Heart right ventricle (tissue), 16 donors: ENCODE measurements at regions not wholly inside any gene's neighbourhood (a gene's known extent, or its start where the extent isn't known, plus 50 kb on each side); places are given as distances from the start of the nearest gene placed in this dataset.
A peak's percentile ranks its signal among the peaks of the same experiment; 100 is the strongest.

ENCODE experiments used
- ATAC-seq, 8 donors: fragments of 200-7000 bp; cut with Tn5 transposase; one replicate each; pipeline ENCODE4 v1.9.1; 2020; ENCODE audit warnings: mild to moderate bottlenecking in 8 of 8, moderate library complexity in 8 of 8, moderate number of reproducible peaks in 1 of 8
- DNase-seq, 2 donors: peaks; one replicate each; pipeline ENCODE4 v3.0.0-alpha.2; 2020
- H3K27ac ChIP-seq, 10 donors: fragments of 200-600 bp; sonication (generic) in 2 of 10; one replicate each; pipeline versions ENCODE4 v1.5.0 to v1.8.0; 2020 to 2022; ENCODE audit warnings: mild to moderate bottlenecking in 3 of 10
- H3K27me3 ChIP-seq, 7 donors: fragments of 200-600 bp; one replicate each; pipeline ENCODE4 v1.8.0; 2021 to 2022; ENCODE audit warnings: mild to moderate bottlenecking in 2 of 7
- H3K36me3 ChIP-seq, 9 donors: fragments of 200-600 bp; sonication (generic) in 1 of 9; one replicate each; pipeline versions ENCODE4 v1.5.0 to v1.8.0; 2020 to 2022; ENCODE audit warnings: mild to moderate bottlenecking in 2 of 9
- H3K4me1 ChIP-seq, 9 donors: fragments of 200-600 bp; sonication (generic) in 1 of 9; one replicate each; pipeline versions ENCODE4 v1.5.0 to v1.8.0; 2020 to 2022; ENCODE audit warnings: mild to moderate bottlenecking in 4 of 9
- H3K4me3 ChIP-seq, 10 donors: fragments of 200-600 bp; sonication (generic) in 2 of 10; one replicate each; pipeline versions ENCODE4 v1.5.0 to v1.8.0; 2020 to 2022; ENCODE audit warnings: mild to moderate bottlenecking in 7 of 10, moderate library complexity in 2 of 10
- H3K9me3 ChIP-seq, 11 donors: fragments of 200-600 bp in 10 of 11; sonication (generic) in 2 of 11; one replicate each; pipeline versions ENCODE4 v1.5.0 to v1.8.0; 2013 to 2022; ENCODE audit warnings: mild to moderate bottlenecking in 2 of 11, control low read depth in 1 of 11, moderate library complexity in 1 of 11
- WGBS, 2 donors: extraction: QIAGEN DNeasy Blood & Tissue Kit; methylation state at CpG; one replicate each; pipeline ENCODE4 v1.1.7; 2013; ENCODE audit warnings: inconsistent platforms in 1 of 2; 5-methylcytosine and 5-hydroxymethylcytosine counted together
- intact Hi-C, 10 donors: fragments of 100-400 bp; cut with DNase I; formaldehyde crosslinking; loops; one replicate each; pipeline versions ENCODE4 v1.11.1 to v1.14.2; 2022
- TF ChIP-seq, protein P1 (sequence below), 9 donors: fragments of 200-600 bp; sonication (generic) in 2 of 9; IDR thresholded peaks; one replicate each; pipeline versions ENCODE4 v1.5.0 to v1.8.0; 2021 to 2022; ENCODE audit warnings: antibody characterized with exemption in 9 of 9, mild to moderate bottlenecking in 5 of 9, moderate library complexity in 1 of 9
- donor health status: Arrhythmogenic right ventricular cardiomyopathy.
- donor health status: ischemic (EF 13 %, LVEDD 7.1; RV severe dilation, severe dysfunction).
- donor health status: healthy with polysubstance abuse.
- donor health status: DM: no; HTN: yes; CAD: no.
- donor health status: DM: no; HTN: no; CAD: no.
- donor health status: ischemic (EF 25% LVEDD 6.9; RV normal size, moderate dysfunction).
- donor health status: ischemic (EF 25% LVEDD 5.7; RV mildly dilated, moderate dysfunction).
- donor health status: healthy.
- donor health status: DM: yes; HTN: yes; CAD: no.
- donor health status: Ischemic cardiomyopathy.
- donor health status: ischemic (EF 35%, LVEDD 5.7; RV mildly dilated, moderate dysfunction).
- donor health status: nonischemic (EF 11% LVEDD 7.7; RV severe dilation, severe dysfunction).
- donor health status: DM: yes; HTN: yes; CAD: no.
- donor health status: PGD.
- donor health status: ischemic (EF 29% LVEDD 5.4; RV normal size, mild dysfunction).
- donor health status: nonischemic (EF 23%, LVEDD 6.1; RV moderate dilation, normal function).

DNA sequence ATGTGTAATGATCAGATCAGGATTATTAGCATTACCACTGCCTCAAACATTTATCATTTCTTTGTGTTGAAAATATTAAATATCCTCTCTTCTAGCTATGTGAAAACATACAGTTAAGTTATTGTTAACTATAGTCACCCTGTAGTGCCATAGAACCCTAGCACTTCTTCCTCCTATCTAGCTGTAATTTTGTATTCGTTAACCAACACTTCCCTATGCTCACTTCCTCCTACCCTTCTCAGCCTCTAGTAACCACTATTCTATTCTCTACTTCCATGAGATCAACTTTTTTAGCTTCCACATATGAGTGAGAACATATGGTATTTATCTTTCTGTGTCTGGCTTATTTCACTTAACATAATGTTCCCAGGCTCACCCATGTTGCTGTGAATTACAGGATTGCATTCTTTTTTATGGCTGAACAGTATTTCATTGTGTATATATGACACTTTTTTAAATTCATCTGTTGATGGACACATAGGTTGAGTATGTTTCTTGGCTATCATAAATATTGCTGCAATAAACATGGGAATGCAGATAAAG is 132.7 kb upstream of the RHOBTB1 start:
- intact Hi-C loops: no loop called here
- WGBS, 2 donors: 45 to 56% methylated on average over 1 of the region's 1 CpG
- Histone ChIP-seq H3K27me3 (no peaks in the 10 kb centered on the region), H3K36me3 (no peaks in the 10 kb centered on the region), H3K4me1 (no peaks in the 10 kb centered on the region), H3K9me3 (no peaks in the 10 kb centered on the region), H3K4me3 (no peak overlapping the region), H3K27ac (no peak overlapping the region)
- ATAC-seq: no peak
- TF ChIP-seq, protein P1, sequence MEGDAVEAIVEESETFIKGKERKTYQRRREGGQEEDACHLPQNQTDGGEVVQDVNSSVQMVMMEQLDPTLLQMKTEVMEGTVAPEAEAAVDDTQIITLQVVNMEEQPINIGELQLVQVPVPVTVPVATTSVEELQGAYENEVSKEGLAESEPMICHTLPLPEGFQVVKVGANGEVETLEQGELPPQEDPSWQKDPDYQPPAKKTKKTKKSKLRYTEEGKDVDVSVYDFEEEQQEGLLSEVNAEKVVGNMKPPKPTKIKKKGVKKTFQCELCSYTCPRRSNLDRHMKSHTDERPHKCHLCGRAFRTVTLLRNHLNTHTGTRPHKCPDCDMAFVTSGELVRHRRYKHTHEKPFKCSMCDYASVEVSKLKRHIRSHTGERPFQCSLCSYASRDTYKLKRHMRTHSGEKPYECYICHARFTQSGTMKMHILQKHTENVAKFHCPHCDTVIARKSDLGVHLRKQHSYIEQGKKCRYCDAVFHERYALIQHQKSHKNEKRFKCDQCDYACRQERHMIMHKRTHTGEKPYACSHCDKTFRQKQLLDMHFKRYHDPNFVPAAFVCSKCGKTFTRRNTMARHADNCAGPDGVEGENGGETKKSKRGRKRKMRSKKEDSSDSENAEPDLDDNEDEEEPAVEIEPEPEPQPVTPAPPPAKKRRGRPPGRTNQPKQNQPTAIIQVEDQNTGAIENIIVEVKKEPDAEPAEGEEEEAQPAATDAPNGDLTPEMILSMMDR (IDR thresholded peaks at IDR 0.05): no peak
- DNase-seq: no peak

DNA sequence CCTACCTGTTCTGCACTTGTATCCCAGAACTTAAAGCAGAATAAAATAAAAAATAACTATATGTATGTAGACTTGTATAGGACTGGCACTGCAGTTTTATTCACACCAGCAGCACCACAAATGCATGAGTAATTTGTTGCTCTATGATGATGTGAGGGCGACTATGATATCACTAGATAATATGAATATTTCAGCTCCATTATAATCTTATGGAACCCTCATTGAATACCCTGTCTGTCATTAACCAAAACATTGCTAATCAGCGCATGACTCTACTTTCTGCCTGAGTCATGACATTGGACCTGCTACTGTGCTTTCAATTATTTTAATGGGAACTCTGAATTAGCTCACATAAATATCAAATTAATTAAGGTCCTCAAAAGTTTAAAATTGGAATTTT is 129.4 kb upstream of the RHOBTB1 start:
- H3K36me3 ChIP-seq: no peaks in the 10 kb centered on the region
- ATAC-seq (no peak), DNase-seq (no peak)
- intact Hi-C loops: no loop called here
- H3K27ac ChIP-seq: no peak overlapping the region
- H3K4me3 ChIP-seq: no peak overlapping the region
- H3K9me3 ChIP-seq: no peaks in the 10 kb centered on the region
- H3K4me1 ChIP-seq: peaks cover 0 to 7% (median 0%) of the 10 kb centered on the region in 9 donors
- H3K27me3 ChIP-seq: no peaks in the 10 kb centered on the region
- WGBS, 2 donors: 92 to 96% methylated on average over 2 of the region's 2 CpGs
- TF ChIP-seq, protein P1 (IDR thresholded peaks at IDR 0.05): no peak

DNA sequence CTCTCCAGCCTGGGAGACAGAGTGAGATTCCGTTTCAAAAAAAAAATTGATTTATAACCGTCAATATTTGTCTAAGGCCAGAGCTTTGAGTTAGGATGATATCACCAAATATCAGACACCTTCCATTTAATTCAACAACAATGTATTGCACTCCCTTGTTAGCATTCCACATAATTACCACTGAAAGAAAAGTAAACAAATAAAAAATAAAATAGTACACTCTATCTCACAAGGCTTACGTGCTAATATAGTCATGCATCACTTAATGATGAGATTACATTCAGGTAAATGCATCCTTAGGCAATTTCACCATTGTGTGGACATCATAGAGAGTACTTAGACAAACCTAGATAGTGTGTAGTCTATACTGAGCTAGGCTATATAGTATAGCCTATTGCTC is 127.6 kb upstream of the RHOBTB1 start:
- Histone ChIP-seq H3K9me3 (no peaks in the 10 kb centered on the region), H3K27me3 (no peaks in the 10 kb centered on the region), H3K27ac (no peak overlapping the region), H3K36me3 (no peaks in the 10 kb centered on the region), H3K4me1 (peaks cover 0 to 14% (median 3%) of the 10 kb centered on the region in 9 donors), H3K4me3 (no peak overlapping the region)
- intact Hi-C loops: no loop called here
- 97% methylated on average over 3 of the region's 3 CpGs for WGBS, 2 donors
- TF ChIP-seq, protein P1 (IDR thresholded peaks at IDR 0.05): no peak
- no peak for DNase-seq
- ATAC-seq: no peak

DNA sequence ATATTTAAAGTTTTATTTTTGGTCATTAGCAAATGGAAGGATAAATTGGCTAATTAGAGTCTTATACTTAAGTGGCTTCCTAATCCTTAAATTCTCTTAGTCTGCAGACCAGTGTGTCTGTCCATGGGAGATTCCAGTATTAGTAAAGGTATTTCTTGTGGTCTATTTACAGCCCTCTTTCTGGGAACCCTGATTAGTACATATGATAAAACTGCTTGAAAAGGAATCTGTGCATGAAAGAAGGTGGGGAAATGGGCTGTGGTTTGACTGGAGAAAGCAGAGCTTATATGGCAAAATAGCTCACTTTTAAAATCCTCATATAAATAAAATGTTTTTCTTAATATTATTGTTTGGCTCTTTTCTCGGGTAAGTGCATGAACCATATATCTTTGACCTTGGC is 124.5 kb upstream of the RHOBTB1 start:
- Histone ChIP-seq H3K4me1 (peaks cover 0 to 14% (median 3%) of the 10 kb centered on the region in 9 donors), H3K9me3 (no peaks in the 10 kb centered on the region), H3K27ac (no peak overlapping the region), H3K27me3 (no peaks in the 10 kb centered on the region), H3K36me3 (no peaks in the 10 kb centered on the region), H3K4me3 (no peak overlapping the region)
- intact Hi-C loops: no loop called here
- ATAC-seq (peak in 1 of 8 donors; percentile 58), DNase-seq (no peak)
- TF ChIP-seq, protein P1 (IDR thresholded peaks at IDR 0.05): no peak
- WGBS, 2 donors: 46 to 47% methylated on average over 1 of the region's 1 CpG
